ENCODE measurements at regions not wholly inside any gene's neighbourhood (a gene's known extent, or its start where the extent isn't known, plus 50 kb on each side); places are given as distances from the start of the nearest gene placed in this dataset.

GRCh38 chr7:91550931-91551330 is 286.7 kb downstream of the FZD1 start:
- Histone ChIP-seq H3K27me3 (ENCODE audit: insufficient read depth, low read depth, low read length) (no peaks in the 10 kb centered on the region), H4K20me1 (ENCODE audit: insufficient read depth) (no peaks in the 10 kb centered on the region), H3F3A (ENCODE audit: insufficient read depth, low read length, poor library complexity, severe bottlenecking) (no peaks in the 10 kb centered on the region), H3K9me2 (ENCODE audit: insufficient read depth, low read length) (no peaks in the 10 kb centered on the region), H3K79me2 (replicated peaks; ENCODE audit: insufficient read depth, low read length) (no peaks in the 10 kb centered on the region), H3K9me3 (ENCODE audit: low read length) (no peaks in the 10 kb centered on the region), H3K27ac (ENCODE audit: low read length) (no peak overlapping the region), H3K9ac (ENCODE audit: low read length) (no peak overlapping the region), H3K36me3 (ENCODE audit: insufficient read depth, low read length) (no peaks in the 10 kb centered on the region), H2AFZ (ENCODE audit: low read depth, low read length) (no peak overlapping the region), H3K4me2 (ENCODE audit: low read length) (no peak overlapping the region), H3K4me3 (ENCODE audit: low read length) (no peak overlapping the region)
- TF ChIP-seq REST (IDR thresholded peaks at IDR 0.05; ENCODE audit: borderline replicate concordance) = no peak
- TF ChIP-seq SMC3 (conservative IDR thresholded peaks at IDR 0.05; ENCODE audit: poor library complexity) = no peak
- TF ChIP-seq, protein P1, sequence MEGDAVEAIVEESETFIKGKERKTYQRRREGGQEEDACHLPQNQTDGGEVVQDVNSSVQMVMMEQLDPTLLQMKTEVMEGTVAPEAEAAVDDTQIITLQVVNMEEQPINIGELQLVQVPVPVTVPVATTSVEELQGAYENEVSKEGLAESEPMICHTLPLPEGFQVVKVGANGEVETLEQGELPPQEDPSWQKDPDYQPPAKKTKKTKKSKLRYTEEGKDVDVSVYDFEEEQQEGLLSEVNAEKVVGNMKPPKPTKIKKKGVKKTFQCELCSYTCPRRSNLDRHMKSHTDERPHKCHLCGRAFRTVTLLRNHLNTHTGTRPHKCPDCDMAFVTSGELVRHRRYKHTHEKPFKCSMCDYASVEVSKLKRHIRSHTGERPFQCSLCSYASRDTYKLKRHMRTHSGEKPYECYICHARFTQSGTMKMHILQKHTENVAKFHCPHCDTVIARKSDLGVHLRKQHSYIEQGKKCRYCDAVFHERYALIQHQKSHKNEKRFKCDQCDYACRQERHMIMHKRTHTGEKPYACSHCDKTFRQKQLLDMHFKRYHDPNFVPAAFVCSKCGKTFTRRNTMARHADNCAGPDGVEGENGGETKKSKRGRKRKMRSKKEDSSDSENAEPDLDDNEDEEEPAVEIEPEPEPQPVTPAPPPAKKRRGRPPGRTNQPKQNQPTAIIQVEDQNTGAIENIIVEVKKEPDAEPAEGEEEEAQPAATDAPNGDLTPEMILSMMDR (IDR thresholded peaks at IDR 0.05; ENCODE audit: poor library complexity, severe bottlenecking) = no peak
- TF ChIP-seq TAF1 (IDR thresholded peaks at IDR 0.05; ENCODE audit: low read depth) = no peak
- no peak for TF ChIP-seq EZH2 (IDR thresholded peaks at IDR 0.05; ENCODE audit: borderline replicate concordance, insufficient read depth, low read length, poor library complexity, severe bottlenecking)
- TF ChIP-seq MXI1 (conservative IDR thresholded peaks at IDR 0.05; ENCODE audit: poor library complexity, severe bottlenecking) = no peak
- no peak for TF ChIP-seq EP300 (conservative IDR thresholded peaks at IDR 0.05; ENCODE audit: poor library complexity, severe bottlenecking)
- TF ChIP-seq POLR2AphosphoS5 (IDR thresholded peaks at IDR 0.05) = no peak
- no peak for TF ChIP-seq RAD21 (conservative IDR thresholded peaks at IDR 0.05)

GRCh38 chr7:91551377-91552175 is 287.3 kb downstream of the FZD1 start:
- no peaks in the 10 kb centered on the region for H3K9me2 ChIP-seq (ENCODE audit: insufficient read depth, low read length)
- no peak overlapping the region for H3K27ac ChIP-seq (ENCODE audit: low read length)
- H3K4me3 ChIP-seq (ENCODE audit: low read length) = no peak overlapping the region
- H3K27me3 ChIP-seq (ENCODE audit: insufficient read depth, low read depth, low read length) = no peaks in the 10 kb centered on the region
- H3K9ac ChIP-seq (ENCODE audit: low read length) = no peak overlapping the region
- TF ChIP-seq, protein P1 (IDR thresholded peaks at IDR 0.05; ENCODE audit: poor library complexity, severe bottlenecking) = no peak
- TF ChIP-seq SMC3 (conservative IDR thresholded peaks at IDR 0.05; ENCODE audit: poor library complexity) (no peak), RAD21 (conservative IDR thresholded peaks at IDR 0.05) (no peak), TAF1 (IDR thresholded peaks at IDR 0.05; ENCODE audit: low read depth) (no peak), EZH2 (IDR thresholded peaks at IDR 0.05; ENCODE audit: borderline replicate concordance, insufficient read depth, low read length, poor library complexity, severe bottlenecking) (no peak), POLR2AphosphoS5 (IDR thresholded peaks at IDR 0.05) (no peak), REST (IDR thresholded peaks at IDR 0.05; ENCODE audit: borderline replicate concordance) (no peak), EP300 (conservative IDR thresholded peaks at IDR 0.05; ENCODE audit: poor library complexity, severe bottlenecking) (no peak), MXI1 (conservative IDR thresholded peaks at IDR 0.05; ENCODE audit: poor library complexity, severe bottlenecking) (no peak)
- H3K79me2 ChIP-seq (replicated peaks; ENCODE audit: insufficient read depth, low read length) = no peaks in the 10 kb centered on the region
- H3K9me3 ChIP-seq (ENCODE audit: low read length) = no peaks in the 10 kb centered on the region
- no peak overlapping the region for H2AFZ ChIP-seq (ENCODE audit: low read depth, low read length)
- no peaks in the 10 kb centered on the region for H3F3A ChIP-seq (ENCODE audit: insufficient read depth, low read length, poor library complexity, severe bottlenecking)
- H4K20me1 ChIP-seq (ENCODE audit: insufficient read depth) = no peaks in the 10 kb centered on the region
- H3K4me2 ChIP-seq (ENCODE audit: low read length) = no peak overlapping the region
- H3K36me3 ChIP-seq (ENCODE audit: insufficient read depth, low read length) = no peaks in the 10 kb centered on the region

All from neural cell (in vitro differentiated cells).